Psoas muscle (tissue), 7 donors: ENCODE measurements at regions not wholly inside any gene's neighbourhood (a gene's known extent, or its start where the extent isn't known, plus 50 kb on each side); places are given as distances from the start of the nearest gene placed in this dataset.

Experiments
- ATAC-seq, 4 donors: fragments of 200-7000 bp; cut with Tn5 transposase; one replicate each; pipeline ENCODE4 v1.9.1; 2020; ENCODE audit warnings: moderate library complexity in 3 of 4, mild to moderate bottlenecking in 2 of 4
- DNase-seq, 2 donors: peaks; one replicate each; pipeline ENCODE4 v3.0.0-alpha.2; 2020
- H3K27ac ChIP-seq: fragments of 200-600 bp; one replicate; pipeline ENCODE4 v1.8.0; 2022
- H3K27me3 ChIP-seq, 3 donors: fragments of 200-600 bp in 1 of 3; one replicate each; pipeline versions ENCODE4 v1.6.1 to v1.8.0; 2013 to 2022; ENCODE audit warnings: low read length in 2 of 3, mild to moderate bottlenecking in 2 of 3, moderate library complexity in 1 of 3; ENCODE audit not compliant: insufficient read depth in 3 of 3
- H3K36me3 ChIP-seq, 2 donors: fragments of 200-600 bp in 1 of 2; one replicate each; pipeline versions ENCODE4 v1.6.1 to v1.8.0; 2013 to 2022; ENCODE audit warnings: low read depth in 1 of 2, mild to moderate bottlenecking in 1 of 2, moderate library complexity in 1 of 2; ENCODE audit not compliant: insufficient read depth in 1 of 2
- H3K4me1 ChIP-seq: fragments of 200-600 bp; one replicate; pipeline ENCODE4 v1.8.0; 2022
- H3K4me3 ChIP-seq: fragments of 200-600 bp; one replicate; pipeline ENCODE4 v1.8.0; 2022; ENCODE audit warnings: mild to moderate bottlenecking
- H3K9me3 ChIP-seq: fragments of 200-600 bp; one replicate; pipeline ENCODE4 v1.8.0; 2022
- CTCF ChIP-seq: fragments of 200-600 bp; IDR thresholded peaks from one replicate; pipeline ENCODE4 v1.8.0; 2022; ENCODE audit warnings: antibody characterized with exemption
- WGBS, 3 donors: extraction: QIAGEN DNeasy Blood & Tissue Kit; methylation state at CpG; one replicate each; pipeline versions ENCODE4 v1.1.6 to v1.1.7; 2013; 5-methylcytosine and 5-hydroxymethylcytosine counted together
- intact Hi-C, 2 donors: fragments of 100-400 bp; cut with DNase I; formaldehyde crosslinking; loops; one replicate each; pipeline versions ENCODE4 v1.11.0 to v1.14.2; 2022
- donor health status: healthy with polysubstance abuse.
- donor health status: DM: no; HTN: no; CAD: no; lungs with moderate emphysema.
- donor health status: Bipolar disorder and iron deficiency.
- donor health status: healthy.
- donor health status: DM: yes; HTN: yes; CAD: no.
- donor health status: DM: no; HTN: no; CAD: no.
- donor health status: DM: yes; HTN: yes; CAD: no.

GRCh38 chr2:211049321-211050018 lies 493.1 kb downstream of the CPS1 start:
- TF ChIP-seq CTCF = no peak
- Histone ChIP-seq H3K9me3 (no peaks in the 10 kb centered on the region), H3K27me3 (peaks cover 0 to 2% (median 0%) of the 10 kb centered on the region in 3 donors), H3K36me3 (no peaks in the 10 kb centered on the region), H3K4me3 (no peak overlapping the region), H3K27ac (no peak overlapping the region), H3K4me1 (no peaks in the 10 kb centered on the region)
- WGBS, 3 donors = 87 to 88% (median 87%) methylated on average over 4 of the region's 4 CpGs
- DNase-seq (no peak), ATAC-seq (no peak)
- intact Hi-C loops = no loop called here

- H3K4me3 ChIP-seq = no peak overlapping the region
- no peaks in the 10 kb centered on the region for H3K4me1 ChIP-seq
- 74 to 80% (median 75%) methylated on average over 5 of the region's 5 CpGs for WGBS, 3 donors
- no peak for ATAC-seq
- H3K36me3 ChIP-seq = no peaks in the 10 kb centered on the region
- no peak for DNase-seq
- intact Hi-C loops = no loop called here
- no peaks in the 10 kb centered on the region for H3K27me3 ChIP-seq
- no peaks in the 10 kb centered on the region for H3K9me3 ChIP-seq
- no peak overlapping the region for H3K27ac ChIP-seq
- no peak for TF ChIP-seq CTCF
Observed at GRCh38 chr2:211055438-211055837, 499.0 kb downstream of the CPS1 start.

- 56 to 65% (median 64%) methylated on average over 4 of the region's 4 CpGs for WGBS, 3 donors
- Histone ChIP-seq H3K4me3 (no peak overlapping the region), H3K9me3 (no peaks in the 10 kb centered on the region), H3K4me1 (no peaks in the 10 kb centered on the region), H3K27me3 (no peaks in the 10 kb centered on the region), H3K36me3 (no peaks in the 10 kb centered on the region), H3K27ac (no peak overlapping the region)
- intact Hi-C loops = no loop called here
- ATAC-seq (no peak), DNase-seq (no peak)
- TF ChIP-seq CTCF = no peak
Observed at GRCh38 chr2:211061612-211062296, 505.4 kb downstream of the CPS1 start.

GRCh38 chr2:211062297-211062612 lies 505.9 kb downstream of the CPS1 start:
- Histone ChIP-seq H3K36me3 (no peaks in the 10 kb centered on the region), H3K9me3 (no peaks in the 10 kb centered on the region), H3K4me1 (no peaks in the 10 kb centered on the region), H3K27me3 (no peaks in the 10 kb centered on the region), H3K27ac (no peak overlapping the region), H3K4me3 (no peak overlapping the region)
- no peak for DNase-seq
- no peak for TF ChIP-seq CTCF
- intact Hi-C loops = no loop called here
- 66 to 91% (median 71%) methylated on average over 5 of the region's 5 CpGs for WGBS, 3 donors
- no peak for ATAC-seq
